ENCODE measurements at regions not wholly inside any gene's neighbourhood (a gene's known extent, or its start where the extent isn't known, plus 50 kb on each side); places are given as distances from the start of the nearest gene placed in this dataset.

DNA sequence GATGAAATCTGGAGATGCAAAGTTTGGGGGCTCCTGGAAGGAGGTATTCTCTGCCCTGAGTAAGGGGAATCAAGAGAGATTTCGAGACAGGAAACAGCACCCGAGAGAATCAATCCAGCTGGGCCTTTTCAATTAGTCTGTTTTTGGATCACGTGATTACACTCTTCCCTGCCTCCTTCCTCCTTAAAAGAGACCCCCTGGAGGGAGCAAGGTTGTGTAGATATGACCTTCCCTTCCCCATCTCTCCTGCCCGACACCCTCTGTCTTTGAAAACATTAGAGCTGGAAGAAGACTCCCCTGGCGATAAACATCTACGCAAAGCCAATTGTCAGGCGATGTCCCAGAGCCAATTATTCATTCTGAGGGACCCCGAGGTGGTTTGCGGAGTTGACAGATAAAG, 407.9 kb downstream of the MIAT start:
- TF ChIP-seq SIN3A (IDR thresholded peaks at IDR 0.05; ENCODE audit: borderline replicate concordance, insufficient read depth, low read length) (no peak), POLR2AphosphoS5 (IDR thresholded peaks at IDR 0.05; ENCODE audit: low read depth, low read length) (no peak), REST (IDR thresholded peaks at IDR 0.05; ENCODE audit: insufficient read depth in 1 of 2, low read depth in 2 of 2, low read length in 2 of 2) (no peak), FOXP2 (optimal IDR thresholded peaks at IDR 0.05; ENCODE audit: borderline replicate concordance, extremely low read depth, extremely low read length, insufficient read depth) (no peak), TAF1 (IDR thresholded peaks at IDR 0.05; ENCODE audit: borderline replicate concordance, insufficient read depth, low read length) (no peak)

GRCh38 chr22:27066856-27067255, 409.5 kb downstream of the MIAT start:
- TF ChIP-seq TAF1 (IDR thresholded peaks at IDR 0.05; ENCODE audit: borderline replicate concordance, insufficient read depth, low read length) (no peak), SIN3A (IDR thresholded peaks at IDR 0.05; ENCODE audit: borderline replicate concordance, insufficient read depth, low read length) (no peak), POLR2AphosphoS5 (IDR thresholded peaks at IDR 0.05; ENCODE audit: low read depth, low read length) (no peak), REST (IDR thresholded peaks at IDR 0.05; ENCODE audit: insufficient read depth in 1 of 2, low read depth in 2 of 2, low read length in 2 of 2) (no peak), FOXP2 (optimal IDR thresholded peaks at IDR 0.05; ENCODE audit: borderline replicate concordance, extremely low read depth, extremely low read length, insufficient read depth) (no peak)

DNA sequence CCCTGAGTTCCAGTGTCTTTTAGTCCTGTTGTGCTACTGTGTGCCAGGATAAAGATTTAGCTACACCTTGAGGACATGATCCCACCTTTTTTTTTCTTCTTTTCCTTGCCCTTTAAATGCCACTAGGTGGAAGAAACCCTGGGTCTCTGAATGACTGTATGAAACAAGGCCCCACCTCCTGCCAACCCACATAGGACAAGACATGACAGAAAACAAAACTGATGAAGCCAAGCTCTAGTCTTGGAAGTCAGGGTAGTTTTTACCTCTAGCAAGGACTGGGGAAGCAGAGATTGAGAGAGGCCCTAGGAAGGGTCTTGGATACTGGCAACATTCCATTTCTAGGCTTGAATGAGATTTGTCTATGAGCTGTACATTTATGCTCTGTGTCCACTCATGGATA, 410.7 kb downstream of the MIAT start:
- no peak for TF ChIP-seq REST (IDR thresholded peaks at IDR 0.05; ENCODE audit: insufficient read depth in 1 of 2, low read depth in 2 of 2, low read length in 2 of 2)
- TF ChIP-seq POLR2AphosphoS5 (IDR thresholded peaks at IDR 0.05; ENCODE audit: low read depth, low read length) = no peak
- no peak for TF ChIP-seq SIN3A (IDR thresholded peaks at IDR 0.05; ENCODE audit: borderline replicate concordance, insufficient read depth, low read length)
- TF ChIP-seq FOXP2 (optimal IDR thresholded peaks at IDR 0.05; ENCODE audit: borderline replicate concordance, extremely low read depth, extremely low read length, insufficient read depth) = no peak
- TF ChIP-seq TAF1 (IDR thresholded peaks at IDR 0.05; ENCODE audit: borderline replicate concordance, insufficient read depth, low read length) = no peak

DNA sequence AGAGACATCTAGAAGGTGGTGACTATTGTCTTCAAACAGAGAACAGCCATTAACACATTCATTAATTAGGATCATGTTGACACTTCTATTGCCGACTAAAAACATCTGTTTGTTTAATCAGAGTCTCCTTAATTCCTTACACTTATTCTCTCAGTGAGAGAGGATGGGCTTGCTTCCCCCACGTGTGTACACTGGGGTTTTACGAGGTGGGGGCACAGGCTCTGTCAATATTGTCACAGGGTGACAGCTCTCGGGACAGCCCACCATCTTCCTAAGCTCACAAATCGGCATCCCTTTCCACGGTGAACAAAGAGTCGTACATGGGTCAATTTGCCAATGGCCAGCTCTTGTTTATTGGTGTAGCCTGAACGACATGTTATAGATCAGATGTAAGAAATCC, 413.2 kb downstream of the MIAT start:
- TF ChIP-seq SIN3A (IDR thresholded peaks at IDR 0.05; ENCODE audit: borderline replicate concordance, insufficient read depth, low read length) (no peak), TAF1 (IDR thresholded peaks at IDR 0.05; ENCODE audit: borderline replicate concordance, insufficient read depth, low read length) (no peak), REST (IDR thresholded peaks at IDR 0.05; ENCODE audit: insufficient read depth in 1 of 2, low read depth in 2 of 2, low read length in 2 of 2) (no peak)

All from PFSK-1 (cell line).